ENCODE measurements at regions not wholly inside any gene's neighbourhood (a gene's known extent, or its start where the extent isn't known, plus 50 kb on each side); places are given as distances from the start of the nearest gene placed in this dataset.

DNA sequence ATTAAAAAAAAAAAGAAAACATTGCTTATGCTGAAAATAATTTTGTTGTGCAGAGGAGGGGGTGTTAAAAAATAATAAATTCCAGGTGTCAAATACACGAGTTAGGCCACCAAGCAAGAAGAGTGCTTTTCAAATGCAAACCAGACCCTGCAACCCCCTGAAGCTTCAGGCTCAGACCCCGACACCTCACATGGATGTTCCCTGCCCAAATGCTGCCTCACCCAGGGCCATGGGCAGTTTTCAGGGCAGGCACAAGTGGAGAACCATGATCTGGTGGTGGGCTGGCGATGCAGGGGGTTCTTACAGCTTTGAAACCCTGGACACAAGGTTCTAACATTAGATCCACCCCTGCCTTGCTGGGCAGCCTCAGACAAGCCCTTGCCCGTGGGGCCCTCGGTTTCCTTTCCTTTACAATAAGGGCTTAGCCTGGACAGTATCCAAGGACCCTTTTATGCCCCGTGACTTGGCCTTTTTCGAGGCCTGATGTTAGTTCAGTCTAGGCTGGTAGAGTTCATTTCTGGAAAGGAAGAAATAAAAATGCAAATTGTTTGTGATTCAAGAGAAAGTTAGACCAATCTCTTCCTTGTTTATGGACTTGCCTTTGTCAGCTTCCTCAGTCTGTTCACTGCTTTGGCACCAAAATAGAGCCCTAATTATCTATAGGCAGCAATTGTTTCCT lies 168.7 kb downstream of the DDX1 start:
- H3K18ac ChIP-seq (ENCODE audit: extremely low read depth, low read length): no peak overlapping the region
- H3K4me2 ChIP-seq (ENCODE audit: insufficient read depth in 1 of 2, low read depth in 2 of 2, low read length in 2 of 2): no peak overlapping the region
- no peak overlapping the region for H4K91ac ChIP-seq (replicated peaks; ENCODE audit: insufficient read length, low read length)
- no peaks in the 10 kb centered on the region for H3K79me2 ChIP-seq (ENCODE audit: control insufficient read depth in 1 of 2, insufficient read depth in 2 of 2, low read length in 2 of 2)
- no peaks in the 10 kb centered on the region for H3K23me2 ChIP-seq (ENCODE audit: low read depth, low read length)
- FAIRE-seq: no peak
- H2AFZ ChIP-seq (ENCODE audit: low read length): 0 out of 2 replicates have a peak overlapping the region, but pooled peaks have one; percentile 79
- POLR2A ChIA-PET (ENCODE audit: partially characterized antibody): interaction anchor here (0.5 to 1.0 kb wide), 3 partner anchors 9 to 12 kb away, joined by 3 read pairs; no protein-coding TSS in a partner anchor
- H3K4me3 ChIP-seq (ENCODE audit: extremely low read depth in 1 of 4, insufficient read depth in 2 of 4, low read depth in 3 of 4, low read length in 4 of 4): no peak overlapping the region
- H3K56ac ChIP-seq (replicated peaks; ENCODE audit: insufficient read length, low read depth, low read length): no peak overlapping the region
- H3K9ac ChIP-seq (replicated peaks in 1 of 4; ENCODE audit: extremely low read depth in 1 of 4, low read depth in 3 of 4, low read length in 3 of 4): no peak overlapping the region
- 77% methylated on average over 7 of the region's 7 CpGs; no CpG with 5 or more reads in 1 of the 2 experiments for WGBS, 2 experiments (ENCODE audit: extremely low coverage in 1 of 2, insufficient coverage in 1 of 2, insufficient read length in 1 of 2, insufficient replicate concordance in 2 of 2, low coverage in 1 of 2, low lambda C conversion rate in 2 of 2, missing lambda C conversion rate in 1 of 2)
- no peak overlapping the region for H4K5ac ChIP-seq (ENCODE audit: insufficient read length, low read depth, low read length)
- no peak overlapping the region for H3K23ac ChIP-seq (ENCODE audit: insufficient read length)
- peak in 1 of 2 experiments; percentile 22 for DNase-seq (ENCODE audit: low read depth in 1 of 2, low spot score in 2 of 2)
- no peaks in the 10 kb centered on the region for H3K36me3 ChIP-seq (ENCODE audit: control insufficient read depth in 2 of 4, insufficient read depth in 4 of 4, low read length in 3 of 4)
- H2BK12ac ChIP-seq (ENCODE audit: low read depth, low read length): no peak overlapping the region
- no peak overlapping the region for H2BK5ac ChIP-seq (ENCODE audit: low read depth, low read length)
- H3K4ac ChIP-seq (replicated peaks; ENCODE audit: insufficient read length, low read depth, low read length): no peak overlapping the region
- H3K9me3 ChIP-seq (ENCODE audit: insufficient read depth in 2 of 2, low read depth in 1 of 2, low read length in 1 of 2): peaks cover under 1 to 3% of the 10 kb centered on the region in 2 experiments; a peak in 1 of 4 replicates
- H3K27ac ChIP-seq (ENCODE audit: low read depth, low read length): no peak overlapping the region
- no peak overlapping the region for H2AK5ac ChIP-seq (ENCODE audit: low read depth, low read length)
- no peak overlapping the region for H4K8ac ChIP-seq (ENCODE audit: extremely low read depth, insufficient read depth, low read length)
- CTCF ChIA-PET (ENCODE audit: partially characterized antibody): interaction anchor here (0.8 to 3.2 kb wide), 7 partner anchors 10 to 561 kb away, joined by 3 to 29 read pairs (median 3); no protein-coding TSS in a partner anchor
- no peak overlapping the region for H2BK20ac ChIP-seq (ENCODE audit: low read length)
- no peak overlapping the region for H2BK120ac ChIP-seq (replicated peaks; ENCODE audit: low read depth, low read length)
- H4K20me1 ChIP-seq (replicated peaks in 1 of 2; ENCODE audit: control insufficient read depth in 1 of 2, insufficient read depth in 2 of 2, low read length in 2 of 2): no peaks in the 10 kb centered on the region
- H3K4me1 ChIP-seq (replicated peaks in 1 of 4; ENCODE audit: control insufficient read depth in 3 of 4, insufficient read depth in 4 of 4, low read length in 3 of 4): peaks cover 0 to 6% (median 0%) of the 10 kb centered on the region in 4 experiments; a peak in 1 of 7 replicates
- H3K79me1 ChIP-seq (ENCODE audit: low read depth, low read length): no peaks in the 10 kb centered on the region
- H2BK15ac ChIP-seq (ENCODE audit: low read length): no peak overlapping the region
- no peak overlapping the region for H3K14ac ChIP-seq (ENCODE audit: insufficient read length)
- H3K27me3 ChIP-seq (replicated peaks in 1 of 4; ENCODE audit: control insufficient read depth in 3 of 4, extremely low read depth in 1 of 4, insufficient read depth in 3 of 4, low read length in 3 of 4): no peaks in the 10 kb centered on the region; a peak in 1 of 7 replicates
- TF ChIP-seq YY1 (IDR thresholded peaks at IDR 0.05; ENCODE audit: low read depth, low read length) (no peak), RNF2 (IDR thresholded peaks at IDR 0.05; ENCODE audit: borderline replicate concordance, low read depth, low read length, missing control alignments, poor library complexity, severe bottlenecking) (no peak), MAFK (IDR thresholded peaks at IDR 0.05; ENCODE audit: low read depth, low read length) (no peak), BACH1 (IDR thresholded peaks at IDR 0.05; ENCODE audit: low read length) (no peak), EP300 (IDR thresholded peaks at IDR 0.05; ENCODE audit: borderline replicate concordance in 1 of 2, low read depth in 2 of 2, low read length in 2 of 2) (no peak)
